ENCODE measurements at regions not wholly inside any gene's neighbourhood (a gene's known extent, or its start where the extent isn't known, plus 50 kb on each side); places are given as distances from the start of the nearest gene placed in this dataset.

GRCh38 chr9:12230708-12231107 lies 462.5 kb upstream of the TYRP1 start:
- TF ChIP-seq POLR2A (IDR thresholded peaks at IDR 0.05): no peak
- TF ChIP-seq CTCF (IDR thresholded peaks at IDR 0.05): no peak
- Histone ChIP-seq H3K27ac (no peak overlapping the region), H3K27me3 (no peaks in the 10 kb centered on the region), H3K4me1 (no peaks in the 10 kb centered on the region), H3K36me3 (no peaks in the 10 kb centered on the region), H3K9me3 (peaks cover 0 to 6% (median 0%) of the 10 kb centered on the region in 4 donors), H3K4me3 (no peak overlapping the region)
- DNase-seq: no peak

- no peak overlapping the region for H3K4me3 ChIP-seq
- H3K9me3 ChIP-seq: peaks cover 0 to 6% (median 0%) of the 10 kb centered on the region in 4 donors
- no peak for TF ChIP-seq POLR2A (IDR thresholded peaks at IDR 0.05)
- H3K4me1 ChIP-seq: no peaks in the 10 kb centered on the region
- no peaks in the 10 kb centered on the region for H3K27me3 ChIP-seq
- no peak overlapping the region for H3K27ac ChIP-seq
- no peaks in the 10 kb centered on the region for H3K36me3 ChIP-seq
- DNase-seq: no peak
Measured at GRCh38 chr9:12231832-12232231, 461.4 kb upstream of the TYRP1 start.

- no peaks in the 10 kb centered on the region for H3K36me3 ChIP-seq
- no peak overlapping the region for H3K27ac ChIP-seq
- peaks cover 0 to 6% (median 0%) of the 10 kb centered on the region in 4 donors for H3K9me3 ChIP-seq
- DNase-seq: no peak
- no peaks in the 10 kb centered on the region for H3K4me1 ChIP-seq
- no peaks in the 10 kb centered on the region for H3K27me3 ChIP-seq
- TF ChIP-seq POLR2A (IDR thresholded peaks at IDR 0.05) (no peak), CTCF (IDR thresholded peaks at IDR 0.05) (no peak)
- no peak overlapping the region for H3K4me3 ChIP-seq
Measured at GRCh38 chr9:12232836-12233235, 460.3 kb upstream of the TYRP1 start.

- no peaks in the 10 kb centered on the region for H3K9me3 ChIP-seq
- no peak for DNase-seq
- H3K4me3 ChIP-seq: no peak overlapping the region
- H3K27me3 ChIP-seq: no peaks in the 10 kb centered on the region
- H3K4me1 ChIP-seq: no peaks in the 10 kb centered on the region
- TF ChIP-seq CTCF (IDR thresholded peaks at IDR 0.05): no peak
- TF ChIP-seq POLR2A (IDR thresholded peaks at IDR 0.05): no peak
- H3K27ac ChIP-seq: no peak overlapping the region
- no peaks in the 10 kb centered on the region for H3K36me3 ChIP-seq
Measured at GRCh38 chr9:12253941-12254340, 439.2 kb upstream of the TYRP1 start.

- Histone ChIP-seq H3K4me3 (no peak overlapping the region), H3K27ac (no peak overlapping the region), H3K36me3 (no peaks in the 10 kb centered on the region), H3K4me1 (no peaks in the 10 kb centered on the region), H3K9me3 (no peaks in the 10 kb centered on the region), H3K27me3 (no peaks in the 10 kb centered on the region)
- TF ChIP-seq POLR2A (IDR thresholded peaks at IDR 0.05) (no peak), CTCF (IDR thresholded peaks at IDR 0.05) (no peak)
- no peak for DNase-seq
Measured at GRCh38 chr9:12266758-12267157, 426.4 kb upstream of the TYRP1 start.

- no peak for DNase-seq
- H3K27ac ChIP-seq: no peak overlapping the region
- no peak overlapping the region for H3K4me3 ChIP-seq
- H3K27me3 ChIP-seq: no peaks in the 10 kb centered on the region
- no peaks in the 10 kb centered on the region for H3K4me1 ChIP-seq
- TF ChIP-seq POLR2A (IDR thresholded peaks at IDR 0.05) (no peak), CTCF (IDR thresholded peaks at IDR 0.05) (no peak)
- no peaks in the 10 kb centered on the region for H3K9me3 ChIP-seq
- no peaks in the 10 kb centered on the region for H3K36me3 ChIP-seq
Measured at GRCh38 chr9:12271421-12271891, 421.7 kb upstream of the TYRP1 start.
